Heart left ventricle (tissue), 13 donors: ENCODE measurements at regions not wholly inside any gene's neighbourhood (a gene's known extent, or its start where the extent isn't known, plus 50 kb on each side); places are given as distances from the start of the nearest gene placed in this dataset.

Source experiments
- CTCF ChIP-seq, 12 donors: fragments of 200-600 bp; sonication (generic) in 4 of 12; IDR thresholded peaks; one replicate each; pipeline versions ENCODE4 v1.5.0 to v1.8.0; 2018 to 2022; ENCODE audit warnings: antibody characterized with exemption in 12 of 12, mild to moderate bottlenecking in 5 of 12
- POLR2A ChIP-seq, 2 donors: fragments of 450-650 bp; IDR thresholded peaks; one replicate each; pipeline ENCODE4 v1.6.1; 2017; ENCODE audit warnings: antibody characterized with exemption in 2 of 2, mild to moderate bottlenecking in 2 of 2, moderate library complexity in 2 of 2
- donor health status: ischemic (EF 13 %, LVEDD 7.1; RV severe dilation, severe dysfunction).
- donor health status: DM: no; HTN: yes; CAD: no.
- donor health status: DM: no; HTN: no; CAD: no.
- donor health status: ischemic (EF 25% LVEDD 6.9; RV normal size, moderate dysfunction).
- donor health status: ischemic (EF 25% LVEDD 5.7; RV mildly dilated, moderate dysfunction).
- donor health status: ischemic (EF 35%, LVEDD 5.7; RV mildly dilated, moderate dysfunction).
- donor health status: nonischemic (EF 11% LVEDD 7.7; RV severe dilation, severe dysfunction).
- donor health status: DM: yes; HTN: yes; CAD: no.
- donor health status: PGD.
- donor health status: ischemic (EF 29% LVEDD 5.4; RV normal size, mild dysfunction).
- donor health status: nonischemic (EF 23%, LVEDD 6.1; RV moderate dilation, normal function).

GRCh38 chr5:99814321-99815063, 720.7 kb upstream of the FAM174A start:
- TF ChIP-seq CTCF (IDR thresholded peaks at IDR 0.05) (no peak), POLR2A (IDR thresholded peaks at IDR 0.05) (no peak)
